PC-3 (cell line): ENCODE measurements at regions not wholly inside any gene's neighbourhood (a gene's known extent, or its start where the extent isn't known, plus 50 kb on each side); places are given as distances from the start of the nearest gene placed in this dataset.

Experiments
- ATAC-seq: fragments of 200-7000 bp; cut with Tn5 transposase; 2 replicates; pipeline ENCODE4 v1.9.1; 2020; ENCODE audit warnings: mild to moderate bottlenecking, moderate library complexity
- BruUV-seq: library from RNA; stranded (reverse); fragments of 400-500 nt; replicated peaks from 2 replicates; lab custom pipeline; 2021; lab: Mats Ljungman, UMichigan
- CTCF ChIA-PET: fragments of 300-600 bp; sonication (Branson Sonifier 250); formaldehyde crosslinking; loops from one replicate; lab custom pipeline; 2022; ENCODE audit warnings: antibody characterized with exemption; lab: Charles Lee
- POLR2A ChIA-PET: fragments of 300-600 bp; sonication (Branson Sonifier 250); formaldehyde crosslinking; loops from one replicate; lab custom pipeline; 2022; ENCODE audit warnings: antibody characterized with exemption; ENCODE audit not compliant: unreplicated experiment; lab: Charles Lee
- DNase-seq: peaks from one replicate; pipeline ENCODE4 v3.0.0-alpha.2; 2015
- H2AFZ ChIP-seq: fragments of 300-600 bp; sonication (generic); 2 replicates; pipeline ENCODE4 v1.6.0; 2016; ENCODE audit warnings: antibody characterized with exemption, low read length
- H3F3A ChIP-seq: fragments of 300-600 bp; sonication (generic); one replicate; pipeline ENCODE4 v1.6.0; 2017; ENCODE audit warnings: antibody characterized with exemption, low read length, control low read depth, mild to moderate bottlenecking; ENCODE audit not compliant: unreplicated experiment
- H3K27ac ChIP-seq: fragments of 300-600 bp; sonication (generic); 2 replicates; pipeline ENCODE4 v1.5.1; 2016; ENCODE audit warnings: mild to moderate bottlenecking, low read length
- H3K27me3 ChIP-seq: fragments of 300-600 bp; sonication (generic); 2 replicates; pipeline ENCODE4 v1.6.1; 2016; ENCODE audit warnings: low read length, mixed read lengths
- H3K36me3 ChIP-seq: fragments of 300-600 bp; sonication (generic); 2 replicates; pipeline ENCODE4 v1.6.1; 2016; ENCODE audit warnings: low read depth, mixed run types, low read length, mixed read lengths
- H3K4me1 ChIP-seq: fragments of 300-600 bp; sonication (generic); 2 replicates; pipeline ENCODE4 v1.5.1; 2016; ENCODE audit warnings: low read length; ENCODE audit not compliant: insufficient read depth
- H3K4me2 ChIP-seq: fragments of 300-600 bp; sonication (generic); 2 replicates; pipeline ENCODE4 v1.6.0; 2016; ENCODE audit warnings: low read length
- H3K4me3 ChIP-seq: fragments of 300-600 bp; sonication (generic); 2 replicates; pipeline ENCODE4 v1.5.1; 2016; ENCODE audit warnings: mild to moderate bottlenecking, low read length, mixed read lengths
- H3K79me2 ChIP-seq: fragments of 300-600 bp; sonication (generic); 2 replicates; pipeline ENCODE4 v1.6.1; 2017; ENCODE audit warnings: low read length, mixed read lengths
- H3K9ac ChIP-seq: fragments of 300-600 bp; sonication (generic); 2 replicates; pipeline ENCODE4 v1.6.0; 2016; ENCODE audit warnings: mild to moderate bottlenecking, low read length
- H3K9me2 ChIP-seq: fragments of 300-600 bp; sonication (generic); replicated peaks from 2 replicates; pipeline ENCODE4 v1.6.1; 2016; ENCODE audit warnings: mixed run types, low read length, mixed read lengths
- H3K9me3 ChIP-seq: fragments of 300-600 bp; sonication (generic); 2 replicates; pipeline ENCODE4 v1.6.1; 2016; ENCODE audit warnings: low read length, mixed read lengths
- H4K20me1 ChIP-seq: fragments of 300-600 bp; sonication (generic); 2 replicates; pipeline ENCODE4 v1.6.1; 2016; ENCODE audit warnings: low read length, mixed read lengths
- CTCF ChIP-seq: fragments of 300-600 bp; sonication (generic); conservative IDR thresholded peaks from 2 replicates; pipeline ENCODE4 v1.5.1; 2017; ENCODE audit warnings: antibody characterized with exemption, low read depth, mild to moderate bottlenecking, low read length
- EZH2 ChIP-seq: fragments of 300-600 bp; sonication (generic); IDR thresholded peaks from one replicate; pipeline ENCODE4 v1.6.1; 2017; ENCODE audit warnings: antibody characterized with exemption, mild to moderate bottlenecking, low read length; ENCODE audit not compliant: unreplicated experiment
- EZH2phosphoT487 ChIP-seq: fragments of 300-600 bp; sonication (generic); IDR thresholded peaks from 2 replicates; pipeline ENCODE4 v1.6.1; 2018; ENCODE audit warnings: mild to moderate bottlenecking, antibody characterized with exemption, low read length, borderline replicate concordance
- intact Hi-C: fragments of 100-400 bp; cut with micrococcal nuclease; formaldehyde crosslinking; loops from 2 replicates; pipeline ENCODE4 v1.9.0; 2023

- ChIA-PET POLR2A (no interaction called here), CTCF (no interaction called here)
- no peak overlapping the region for H3K9ac ChIP-seq
- intact Hi-C loops = no loop called here
- no peaks in the 10 kb centered on the region for H3K9me3 ChIP-seq
- no peaks in the 10 kb centered on the region for H3K79me2 ChIP-seq
- no peak overlapping the region for H3K4me3 ChIP-seq
- H2AFZ ChIP-seq = no peak overlapping the region
- H3F3A ChIP-seq = no peaks in the 10 kb centered on the region
- no peaks in the 10 kb centered on the region for H3K27me3 ChIP-seq
- BruUV-seq = no TSS peak
- H3K27ac ChIP-seq = no peak overlapping the region
- DNase-seq (no peak), ATAC-seq (no peak)
- no peaks in the 10 kb centered on the region for H3K9me2 ChIP-seq
- H3K4me1 ChIP-seq = no peaks in the 10 kb centered on the region
- no peaks in the 10 kb centered on the region for H3K36me3 ChIP-seq
- TF ChIP-seq CTCF (no peak), EZH2 (no peak), EZH2phosphoT487 (no peak)
- H4K20me1 ChIP-seq = no peaks in the 10 kb centered on the region
- no peak overlapping the region for H3K4me2 ChIP-seq
Observed at GRCh38 chr1:238153939-238154338, 263.2 kb upstream of the ZP4 start.

- POLR2A ChIA-PET = no interaction called here
Observed at GRCh38 chr1:238153253-238153652, 262.5 kb upstream of the ZP4 start.

More at GRCh38 chr1:238153253-238153652, 262.5 kb upstream of the ZP4 start:
- Histone ChIP-seq H3K4me3 (no peak overlapping the region), H3K9me2 (no peaks in the 10 kb centered on the region), H3K9ac (no peak overlapping the region), H2AFZ (no peak overlapping the region), H3K9me3 (no peaks in the 10 kb centered on the region), H3F3A (no peaks in the 10 kb centered on the region), H4K20me1 (no peaks in the 10 kb centered on the region), H3K36me3 (no peaks in the 10 kb centered on the region), H3K4me1 (no peaks in the 10 kb centered on the region), H3K27ac (no peak overlapping the region), H3K4me2 (no peak overlapping the region), H3K27me3 (no peaks in the 10 kb centered on the region), H3K79me2 (no peaks in the 10 kb centered on the region)
- ATAC-seq (no peak), DNase-seq (no peak)
- no peak for TF ChIP-seq CTCF
- no peak for TF ChIP-seq EZH2phosphoT487
- no peak for TF ChIP-seq EZH2
- intact Hi-C loops = no loop called here
- CTCF ChIA-PET = interaction anchor here (0.5 kb wide), 1 partner anchor 1153 kb away, joined by 4 read pairs; no protein-coding TSS in a partner anchor
- BruUV-seq = no TSS peak
